ENCODE measurements at regions not wholly inside any gene's neighbourhood (a gene's known extent, or its start where the extent isn't known, plus 50 kb on each side); places are given as distances from the start of the nearest gene placed in this dataset.

GRCh38 chr16:6528217-6528616 is 804.4 kb upstream of the RBFOX1 start:
- DNase-seq = no peak

GRCh38 chr16:6527646-6528045 is 805.0 kb upstream of the RBFOX1 start:
- no peak for DNase-seq

GRCh38 chr16:6524501-6524900 is 808.1 kb upstream of the RBFOX1 start:
- no peak for DNase-seq

GRCh38 chr16:6517020-6517720 is 815.5 kb upstream of the RBFOX1 start:
- DNase-seq = peak in 5 of 58 donors; percentile 0 to 12 (median 8)

- no peak for DNase-seq
These were observed 820.1 kb upstream of the RBFOX1 start for GRCh38 chr16:6512512-6512911.

GRCh38 chr16:6510261-6510660 is 822.4 kb upstream of the RBFOX1 start:
- no peak for DNase-seq

- no peak for DNase-seq
These were observed 833.2 kb upstream of the RBFOX1 start for GRCh38 chr16:6499413-6499812.

GRCh38 chr16:6498858-6499257 is 833.8 kb upstream of the RBFOX1 start:
- DNase-seq = no peak

GRCh38 chr16:6496996-6497395 is 835.6 kb upstream of the RBFOX1 start:
- no peak for DNase-seq

GRCh38 chr16:6495486-6496210 is 837.0 kb upstream of the RBFOX1 start:
- peak in 1 of 58 donors; percentile 10 for DNase-seq

- DNase-seq = no peak
These were observed 837.9 kb upstream of the RBFOX1 start for GRCh38 chr16:6494716-6495115.

- no peak for DNase-seq
These were observed 839.1 kb upstream of the RBFOX1 start for GRCh38 chr16:6493555-6493954.

GRCh38 chr16:6492742-6493141 is 839.9 kb upstream of the RBFOX1 start:
- no peak for DNase-seq

GRCh38 chr16:6484935-6485334 is 847.7 kb upstream of the RBFOX1 start:
- DNase-seq = no peak

- peak in 4 of 58 donors; percentile 0 to 45 (median 20) for DNase-seq
These were observed 848.6 kb upstream of the RBFOX1 start for GRCh38 chr16:6484081-6484480.

- DNase-seq = peak in 43 of 58 donors; percentile 0 to 76 (median 28)
These were observed 849.1 kb upstream of the RBFOX1 start for GRCh38 chr16:6483469-6484033.

GRCh38 chr16:6482696-6483468 is 849.8 kb upstream of the RBFOX1 start:
- DNase-seq = peak in 49 of 58 donors; percentile 2 to 77 (median 39)

GRCh38 chr16:6481894-6482293 is 850.8 kb upstream of the RBFOX1 start:
- DNase-seq = no peak

GRCh38 chr16:6453742-6454141 is 878.9 kb upstream of the RBFOX1 start:
- no peak for DNase-seq

GRCh38 chr16:6447021-6447790 is 885.4 kb upstream of the RBFOX1 start:
- no peak for DNase-seq

GRCh38 chr16:6446370-6446769 is 886.3 kb upstream of the RBFOX1 start:
- no peak for DNase-seq

Measured in anterior cingulate cortex (tissue), 58 donors.